Brain pericyte (primary cell): ENCODE measurements at regions not wholly inside any gene's neighbourhood (a gene's known extent, or its start where the extent isn't known, plus 50 kb on each side); places are given as distances from the start of the nearest gene placed in this dataset.

Experiments
- DNase-seq: peaks from one replicate; pipeline ENCODE4 v3.0.0-alpha.2; 2012; ENCODE audit warnings: low read depth, low spot score

DNA sequence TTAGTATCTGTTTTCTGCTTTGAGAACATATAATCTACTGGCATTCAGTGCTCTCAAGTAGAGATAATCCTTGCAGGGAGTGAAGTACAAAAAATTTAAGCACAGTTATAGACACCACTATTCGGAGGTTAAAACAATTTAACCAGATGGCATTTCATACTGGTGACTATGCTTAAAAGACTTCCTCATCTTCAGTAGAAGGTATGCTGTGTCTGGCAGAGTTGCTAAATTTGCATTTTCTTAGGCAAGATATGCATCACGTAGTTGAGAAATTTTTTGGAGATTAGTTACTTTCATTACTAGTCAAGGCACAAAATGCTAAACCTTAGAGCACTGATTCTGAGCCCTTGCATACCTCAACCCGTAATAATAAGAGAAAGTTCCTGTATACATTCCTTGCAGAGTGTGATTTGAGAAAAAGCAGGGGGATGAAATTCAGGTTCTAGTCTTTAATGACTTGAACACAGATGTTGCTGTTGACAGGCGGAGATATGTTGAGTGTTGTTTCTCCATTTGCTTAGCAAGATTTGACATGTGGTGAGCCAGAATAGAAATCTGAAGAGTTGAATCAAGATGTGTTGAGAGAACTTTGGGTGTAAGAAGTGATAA lies 70.8 kb upstream of the STARD4 start:
- DNase-seq, result no peak

DNA sequence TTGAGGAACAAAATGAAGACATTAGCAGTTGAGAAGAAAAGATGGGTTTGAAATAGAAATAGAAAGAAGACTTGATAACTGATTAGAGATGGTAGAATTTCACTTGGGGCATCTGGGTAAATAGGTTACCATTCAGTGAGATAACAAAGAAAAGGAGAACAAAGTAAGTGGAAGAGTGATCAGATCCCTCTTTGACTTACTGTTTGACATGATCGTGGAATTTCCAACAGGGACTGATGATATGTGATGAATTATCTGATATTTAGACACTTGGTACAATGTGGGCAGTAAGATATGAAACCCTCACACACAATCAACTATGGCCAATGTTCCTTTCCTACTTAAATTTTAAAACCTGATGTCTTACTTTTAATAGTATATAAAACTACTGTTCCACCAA lies 70.1 kb upstream of the STARD4 start:
- no peak for DNase-seq

DNA sequence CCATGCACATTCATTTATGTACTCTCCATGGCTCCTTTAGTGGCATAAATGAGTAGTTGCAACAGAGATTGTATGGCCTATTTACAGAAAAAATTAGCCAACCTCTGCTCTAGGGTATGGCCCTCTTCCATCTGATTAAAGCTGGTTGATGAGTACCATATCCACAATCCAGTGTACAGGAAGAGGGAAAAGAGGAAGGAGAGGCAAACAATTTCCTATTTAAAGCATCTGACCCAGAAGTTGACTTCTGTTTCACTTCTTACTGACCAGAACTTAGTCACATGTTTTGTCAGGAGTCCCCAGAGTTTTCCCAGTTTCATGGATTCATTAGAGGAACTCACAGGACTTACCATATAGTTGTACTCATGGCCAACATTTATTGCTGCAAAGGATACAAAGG lies 68.6 kb upstream of the STARD4 start:
- DNase-seq, result no peak

DNA sequence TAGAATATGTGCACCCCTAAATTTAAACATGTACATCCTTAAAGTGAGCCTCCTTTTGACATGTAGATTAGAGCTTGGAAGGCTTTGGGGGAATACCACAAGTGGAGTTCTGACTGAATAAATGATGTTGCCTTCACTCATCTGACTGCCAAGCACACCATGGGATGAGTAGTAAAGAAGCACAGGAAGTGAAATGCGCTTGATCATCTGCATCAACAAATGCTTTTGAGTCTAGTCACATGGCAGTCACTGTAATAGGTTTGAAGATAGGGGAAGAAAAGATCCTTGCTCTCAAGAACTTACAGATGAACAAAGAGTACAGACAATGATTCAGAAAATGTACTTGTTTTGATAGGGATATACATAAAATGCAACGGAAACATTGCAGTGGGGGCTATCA lies 62.0 kb upstream of the STARD4 start:
- DNase-seq, result no peak

DNA sequence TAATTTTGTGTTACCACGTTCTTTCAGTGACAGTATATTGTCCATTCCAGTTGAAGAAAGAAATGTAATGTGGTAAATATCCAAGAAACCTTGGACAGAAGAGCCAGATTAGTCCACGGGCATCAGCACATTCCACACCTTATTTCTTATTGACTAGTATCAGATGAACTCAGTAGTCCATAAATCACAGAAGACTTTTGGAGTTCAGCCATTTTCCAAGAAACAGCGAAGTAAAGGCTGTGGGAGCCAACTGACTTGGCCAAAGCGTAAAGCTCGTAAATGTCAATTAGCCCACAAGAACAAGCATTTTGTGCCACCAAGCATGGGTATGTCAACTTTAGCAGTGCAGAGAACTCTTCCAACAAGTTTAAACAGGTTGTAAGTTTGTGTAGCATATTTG lies 60.2 kb upstream of the STARD4 start:
- no peak for DNase-seq

DNA sequence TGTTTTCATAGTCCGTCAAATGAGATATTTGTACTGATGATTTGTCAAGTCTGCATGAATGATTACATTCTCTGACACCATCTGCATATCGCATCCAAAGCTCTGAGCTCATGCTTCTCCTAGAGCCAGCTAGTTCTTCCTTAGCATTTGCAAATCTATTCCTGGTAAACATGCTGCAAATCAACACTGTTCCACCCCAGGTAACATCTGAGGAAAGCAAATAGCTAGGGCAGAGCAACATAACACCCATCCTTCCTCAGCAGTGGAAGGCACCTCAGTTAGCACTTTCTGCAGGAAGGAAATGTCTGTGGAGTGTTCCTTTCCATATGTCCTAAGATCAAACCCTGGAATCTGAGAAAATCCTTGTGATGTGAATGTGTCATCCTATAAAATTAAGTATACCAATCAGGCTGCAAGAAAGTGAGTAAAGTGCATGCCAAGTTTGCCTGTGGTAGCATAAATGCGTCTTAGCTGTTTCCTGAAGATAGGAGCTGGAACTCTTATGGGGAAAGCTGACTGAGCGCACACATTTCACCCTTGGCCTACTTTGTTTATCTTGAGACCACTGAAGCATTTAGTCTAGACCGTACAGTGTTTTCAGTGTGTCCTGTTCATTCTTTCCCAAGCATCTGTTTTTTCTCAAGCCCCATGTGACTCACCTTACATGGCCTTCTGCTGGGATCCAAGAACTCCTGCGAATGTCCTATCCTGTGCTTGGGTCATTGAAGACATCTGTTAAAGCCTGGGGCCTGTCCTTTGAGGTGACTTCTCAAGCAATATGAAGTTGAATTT lies 50.9 kb upstream of the STARD4 start:
- DNase-seq, result peak; percentile 21

DNA sequence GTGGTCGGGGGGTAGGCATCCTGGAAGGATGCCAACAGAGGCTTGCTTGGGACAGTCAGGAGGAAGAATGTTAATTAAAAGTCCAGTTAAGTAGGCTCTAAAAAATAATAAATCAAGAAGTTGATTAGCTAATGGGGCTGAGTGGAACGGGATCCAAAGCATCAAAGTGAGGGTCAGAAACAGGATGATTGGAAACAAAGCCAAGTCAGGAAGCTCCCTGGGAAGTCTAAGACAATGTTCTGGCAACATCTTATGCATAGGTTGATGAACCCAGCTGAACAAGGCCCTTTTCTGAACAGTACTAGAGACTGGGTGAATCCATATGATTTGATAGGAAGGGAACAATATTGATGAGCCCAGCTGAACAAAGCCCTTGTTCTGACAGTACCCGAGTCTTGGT lies 50.2 kb upstream of the STARD4 start:
- no peak for DNase-seq
